ENCODE measurements at regions not wholly inside any gene's neighbourhood (a gene's known extent, or its start where the extent isn't known, plus 50 kb on each side); places are given as distances from the start of the nearest gene placed in this dataset.

DNA sequence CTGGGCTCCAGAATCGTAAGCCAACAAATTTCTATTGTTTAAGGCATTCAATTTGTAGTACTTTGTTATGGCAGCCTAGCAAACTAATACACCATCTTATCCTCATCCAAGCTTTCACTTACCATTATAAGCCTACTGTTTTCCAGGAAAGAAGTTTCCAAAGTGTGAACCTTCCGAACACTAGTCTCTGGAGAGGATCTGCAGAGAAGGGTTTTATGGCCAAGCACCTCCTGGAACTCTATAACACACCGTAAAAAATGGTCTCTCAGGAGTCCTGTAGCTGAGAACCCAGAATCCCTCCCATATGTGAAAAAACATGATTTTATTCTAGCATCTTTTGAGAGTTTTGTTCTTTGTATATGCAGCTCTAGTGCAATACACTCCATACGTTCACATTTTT lies 142.1 kb downstream of the POSTN start:
- no peak for ATAC-seq
- no peak for DNase-seq

DNA sequence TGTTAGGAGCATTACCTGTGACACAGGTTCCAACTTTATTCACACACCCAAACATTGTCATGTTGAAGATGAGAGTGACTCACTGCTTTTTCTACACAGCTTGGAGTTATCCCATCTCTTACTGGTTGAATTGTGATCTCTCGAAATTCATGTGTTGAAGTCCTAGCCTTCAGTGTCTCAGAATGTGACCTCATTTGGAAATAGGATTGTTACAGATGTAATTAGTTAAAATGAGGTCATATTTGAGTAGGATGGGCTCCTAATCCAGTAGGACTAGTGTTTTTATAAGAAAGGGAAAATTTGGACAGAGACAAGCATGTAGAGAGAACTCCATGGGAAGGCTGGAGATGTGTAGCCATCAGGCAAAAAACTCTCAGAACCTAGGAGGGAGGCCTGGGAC lies 142.5 kb downstream of the POSTN start:
- H3K9me3 ChIP-seq, result no peaks in the 10 kb centered on the region
- H3K4me3 ChIP-seq, result no peak overlapping the region
- TF ChIP-seq, protein P1, sequence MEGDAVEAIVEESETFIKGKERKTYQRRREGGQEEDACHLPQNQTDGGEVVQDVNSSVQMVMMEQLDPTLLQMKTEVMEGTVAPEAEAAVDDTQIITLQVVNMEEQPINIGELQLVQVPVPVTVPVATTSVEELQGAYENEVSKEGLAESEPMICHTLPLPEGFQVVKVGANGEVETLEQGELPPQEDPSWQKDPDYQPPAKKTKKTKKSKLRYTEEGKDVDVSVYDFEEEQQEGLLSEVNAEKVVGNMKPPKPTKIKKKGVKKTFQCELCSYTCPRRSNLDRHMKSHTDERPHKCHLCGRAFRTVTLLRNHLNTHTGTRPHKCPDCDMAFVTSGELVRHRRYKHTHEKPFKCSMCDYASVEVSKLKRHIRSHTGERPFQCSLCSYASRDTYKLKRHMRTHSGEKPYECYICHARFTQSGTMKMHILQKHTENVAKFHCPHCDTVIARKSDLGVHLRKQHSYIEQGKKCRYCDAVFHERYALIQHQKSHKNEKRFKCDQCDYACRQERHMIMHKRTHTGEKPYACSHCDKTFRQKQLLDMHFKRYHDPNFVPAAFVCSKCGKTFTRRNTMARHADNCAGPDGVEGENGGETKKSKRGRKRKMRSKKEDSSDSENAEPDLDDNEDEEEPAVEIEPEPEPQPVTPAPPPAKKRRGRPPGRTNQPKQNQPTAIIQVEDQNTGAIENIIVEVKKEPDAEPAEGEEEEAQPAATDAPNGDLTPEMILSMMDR (IDR thresholded peaks at IDR 0.05), result no peak
- no peak for ATAC-seq
- no peak overlapping the region for H3K27ac ChIP-seq
- H3K36me3 ChIP-seq, result no peaks in the 10 kb centered on the region
- DNase-seq, result no peak
- intact Hi-C loops (cut with DNase I), result no loop called here
- no peaks in the 10 kb centered on the region for H3K27me3 ChIP-seq (ENCODE audit: low read depth)
- no peaks in the 10 kb centered on the region for H3K4me1 ChIP-seq

More for the DNA sequence above, 142.1 kb downstream of the POSTN start:
- H3K27ac ChIP-seq, result no peak overlapping the region
- intact Hi-C loops (cut with DNase I), result no loop called here
- H3K27me3 ChIP-seq (ENCODE audit: low read depth), result no peaks in the 10 kb centered on the region
- H3K4me3 ChIP-seq, result no peak overlapping the region
- no peaks in the 10 kb centered on the region for H3K9me3 ChIP-seq
- H3K4me1 ChIP-seq, result no peaks in the 10 kb centered on the region
- no peaks in the 10 kb centered on the region for H3K36me3 ChIP-seq
- TF ChIP-seq, protein P1 (IDR thresholded peaks at IDR 0.05), result no peak

DNA sequence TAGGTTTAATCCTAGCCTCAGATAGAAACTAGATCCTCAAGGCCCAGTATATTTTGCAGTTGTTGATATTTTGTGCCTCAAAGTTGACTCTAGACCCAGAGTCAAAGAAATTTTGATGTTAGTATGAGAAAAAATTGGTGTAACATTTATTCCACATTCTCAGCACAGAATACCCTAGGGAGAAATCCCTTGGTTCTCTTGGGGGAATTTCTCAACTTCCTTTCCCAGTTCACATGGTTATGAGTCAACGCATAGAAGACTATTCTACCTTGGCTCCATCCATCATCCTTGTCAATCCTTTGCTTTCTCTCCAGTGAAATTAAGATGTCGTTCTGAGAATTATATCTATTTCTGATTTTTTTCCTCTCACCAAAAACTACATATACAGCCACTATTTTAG lies 145.3 kb downstream of the POSTN start:
- TF ChIP-seq, protein P1 (IDR thresholded peaks at IDR 0.05), result no peak
- H3K9me3 ChIP-seq, result no peaks in the 10 kb centered on the region
- DNase-seq (no peak), ATAC-seq (no peak)
- no peaks in the 10 kb centered on the region for H3K4me1 ChIP-seq
- no peaks in the 10 kb centered on the region for H3K36me3 ChIP-seq
- H3K27ac ChIP-seq, result no peak overlapping the region
- H3K4me3 ChIP-seq, result no peak overlapping the region
- no peaks in the 10 kb centered on the region for H3K27me3 ChIP-seq (ENCODE audit: low read depth)
- intact Hi-C loops (cut with DNase I), result no loop called here

DNA sequence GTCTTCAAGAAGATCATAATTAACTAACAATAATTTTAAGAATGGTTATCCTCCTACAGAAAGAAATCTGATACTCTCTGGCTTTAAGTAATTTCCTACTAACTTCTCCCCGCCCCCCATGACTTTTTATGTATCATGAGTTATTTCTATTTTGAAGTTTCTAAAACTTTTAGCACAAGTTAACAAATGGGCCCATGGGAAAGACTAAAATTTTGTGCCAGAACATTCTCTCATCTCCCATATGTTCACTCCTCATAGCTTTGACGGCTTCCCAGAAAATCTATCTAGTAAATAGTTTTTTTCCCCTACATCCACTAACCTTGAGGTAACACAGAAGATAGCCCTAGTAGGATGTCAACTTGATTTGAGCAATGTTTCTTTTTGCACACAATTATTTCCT lies 148.3 kb downstream of the POSTN start:
- no peak for ATAC-seq
- no peaks in the 10 kb centered on the region for H3K9me3 ChIP-seq
- no peak for DNase-seq
- no peaks in the 10 kb centered on the region for H3K4me1 ChIP-seq
- H3K27me3 ChIP-seq (ENCODE audit: low read depth), result no peaks in the 10 kb centered on the region
- H3K27ac ChIP-seq, result no peak overlapping the region
- H3K4me3 ChIP-seq, result no peak overlapping the region
- intact Hi-C loops (cut with DNase I), result no loop called here
- H3K36me3 ChIP-seq, result no peaks in the 10 kb centered on the region
- TF ChIP-seq, protein P1 (IDR thresholded peaks at IDR 0.05), result no peak

DNA sequence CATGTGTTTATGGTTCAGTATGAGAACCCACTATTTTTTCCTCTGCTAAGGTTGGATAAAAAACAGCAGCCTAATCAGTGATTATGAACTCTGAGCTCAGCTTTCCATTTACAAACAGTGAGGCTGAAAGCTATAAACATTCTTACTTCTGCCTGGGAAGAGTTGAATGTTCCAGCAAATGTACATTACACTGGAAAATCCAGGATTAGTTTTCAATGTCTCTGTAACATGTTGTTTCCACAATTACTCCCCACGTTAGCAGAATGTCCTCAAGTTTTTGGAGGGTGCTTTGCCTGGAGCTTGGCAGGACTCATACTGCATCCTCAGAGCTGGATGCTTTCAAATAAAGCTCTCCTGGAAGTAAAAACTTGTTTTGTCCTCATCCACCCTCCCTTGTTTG lies 150.4 kb downstream of the POSTN start:
- no peak overlapping the region for H3K27ac ChIP-seq
- ATAC-seq (no peak), DNase-seq (no peak)
- no peaks in the 10 kb centered on the region for H3K4me1 ChIP-seq
- H3K4me3 ChIP-seq, result no peak overlapping the region
- intact Hi-C loops (cut with DNase I), result no loop called here
- TF ChIP-seq, protein P1 (IDR thresholded peaks at IDR 0.05), result no peak
- H3K36me3 ChIP-seq, result no peaks in the 10 kb centered on the region
- H3K27me3 ChIP-seq (ENCODE audit: low read depth), result no peaks in the 10 kb centered on the region
- no peaks in the 10 kb centered on the region for H3K9me3 ChIP-seq

DNA sequence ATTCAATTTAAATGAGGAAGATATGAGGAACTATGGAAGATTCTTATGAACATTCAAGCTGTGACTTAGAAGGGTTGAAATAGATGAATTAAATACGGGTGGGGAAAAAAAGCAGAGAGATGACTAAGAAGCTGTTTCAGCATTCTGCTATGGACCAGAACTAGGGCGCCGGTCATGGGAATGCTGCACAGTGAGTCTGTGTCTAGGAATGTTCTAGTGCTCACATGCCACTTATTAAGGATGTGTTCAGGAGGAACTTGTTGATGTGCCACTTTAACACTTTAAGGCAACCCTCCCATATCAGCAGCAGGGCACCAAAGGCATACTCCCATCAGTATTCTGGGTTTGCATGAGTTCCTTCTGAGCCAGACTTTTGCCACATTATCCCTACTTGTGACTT lies 152.1 kb downstream of the POSTN start:
- no peak for ATAC-seq
- TF ChIP-seq, protein P1 (IDR thresholded peaks at IDR 0.05), result no peak
- no peak overlapping the region for H3K27ac ChIP-seq
- no peaks in the 10 kb centered on the region for H3K4me1 ChIP-seq
- intact Hi-C loops (cut with DNase I), result no loop called here
- H3K4me3 ChIP-seq, result no peak overlapping the region
- no peaks in the 10 kb centered on the region for H3K36me3 ChIP-seq
- no peaks in the 10 kb centered on the region for H3K27me3 ChIP-seq (ENCODE audit: low read depth)
- H3K9me3 ChIP-seq, result no peaks in the 10 kb centered on the region
- DNase-seq, result no peak
